Glutamatergic neuron (in vitro differentiated cells): ENCODE measurements at regions not wholly inside any gene's neighbourhood (a gene's known extent, or its start where the extent isn't known, plus 50 kb on each side); places are given as distances from the start of the nearest gene placed in this dataset.

ENCODE experiments used
- DNase-seq: peaks from one replicate; pipeline ENCODE4 v3.0.0; 2022
- H3K27ac Mint-ChIP-seq: one replicate; pipeline ENCODE4 v1.8.0; 2020; ENCODE audit warnings: mild to moderate bottlenecking, mixed read lengths, inconsistent platforms; ENCODE audit not compliant: unreplicated experiment
- H3K27me3 Mint-ChIP-seq: one replicate; pipeline ENCODE4 v1.8.0; 2020; ENCODE audit warnings: mild to moderate bottlenecking, moderate library complexity, mixed read lengths, inconsistent platforms; ENCODE audit not compliant: unreplicated experiment
- H3K36me3 Mint-ChIP-seq: one replicate; pipeline ENCODE4 v1.8.0; 2020; ENCODE audit warnings: mild to moderate bottlenecking, mixed read lengths, inconsistent platforms; ENCODE audit not compliant: unreplicated experiment
- H3K4me1 Mint-ChIP-seq: one replicate; pipeline ENCODE4 v1.8.0; 2020; ENCODE audit warnings: mild to moderate bottlenecking, low read depth, mixed read lengths, inconsistent platforms; ENCODE audit not compliant: unreplicated experiment
- H3K4me3 Mint-ChIP-seq: one replicate; pipeline ENCODE4 v1.8.0; 2020; ENCODE audit warnings: mild to moderate bottlenecking, mixed read lengths, inconsistent platforms; ENCODE audit not compliant: unreplicated experiment
- H3K9me3 Mint-ChIP-seq: one replicate; pipeline ENCODE4 v1.8.0; 2020; ENCODE audit warnings: mild to moderate bottlenecking, moderate library complexity, mixed read lengths, inconsistent platforms; ENCODE audit not compliant: unreplicated experiment
- TF ChIP-seq, protein P1 (sequence below): fragments of 200-600 bp; sonication (generic); IDR thresholded peaks from one replicate; pipeline ENCODE4 v1.5.0; 2021; ENCODE audit not compliant: partially characterized antibody, unreplicated experiment

DNA sequence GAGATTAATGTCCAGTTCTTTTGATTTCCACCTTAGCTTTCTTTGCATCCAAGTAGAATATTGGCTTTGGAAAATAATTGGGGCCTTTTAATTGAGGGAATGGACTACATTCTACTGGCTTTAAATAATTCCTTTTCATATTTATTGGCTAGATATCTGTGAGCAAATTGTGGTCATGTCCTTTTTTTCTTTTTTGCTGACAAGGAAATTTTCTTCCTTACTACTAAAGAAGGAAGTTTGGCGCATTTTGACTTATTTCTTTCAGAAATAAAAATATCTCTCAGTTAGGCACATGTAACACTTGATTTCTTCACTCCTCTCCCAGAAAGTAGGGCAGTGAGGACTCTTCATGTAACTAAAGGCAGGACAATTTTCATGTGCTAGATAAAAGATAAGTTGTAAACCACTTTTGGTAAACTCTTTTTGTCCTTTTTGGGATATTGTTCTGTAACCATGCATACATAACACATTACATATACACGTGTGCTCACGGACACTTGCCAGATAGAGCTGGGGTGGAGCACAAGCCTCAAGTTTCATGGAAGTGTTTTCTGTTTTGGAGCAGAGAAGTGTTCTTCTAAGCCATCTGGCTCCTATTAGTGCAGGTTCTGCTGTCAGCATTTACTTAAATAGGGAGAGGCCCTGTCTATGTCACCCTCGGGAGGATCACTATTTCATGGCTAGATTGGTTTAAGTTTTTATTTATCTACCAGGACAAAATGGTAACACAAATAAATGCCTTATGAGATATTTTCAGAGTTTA, 85.1 kb upstream of the LRIG3 start:
- H3K27me3 Mint-ChIP-seq: no peaks in the 10 kb centered on the region
- peaks cover 1% of the 10 kb centered on the region for H3K9me3 Mint-ChIP-seq
- peaks cover 21% of the 10 kb centered on the region for H3K4me1 Mint-ChIP-seq
- H3K27ac Mint-ChIP-seq: peak overlapping the region; percentile 62
- TF ChIP-seq, protein P1, sequence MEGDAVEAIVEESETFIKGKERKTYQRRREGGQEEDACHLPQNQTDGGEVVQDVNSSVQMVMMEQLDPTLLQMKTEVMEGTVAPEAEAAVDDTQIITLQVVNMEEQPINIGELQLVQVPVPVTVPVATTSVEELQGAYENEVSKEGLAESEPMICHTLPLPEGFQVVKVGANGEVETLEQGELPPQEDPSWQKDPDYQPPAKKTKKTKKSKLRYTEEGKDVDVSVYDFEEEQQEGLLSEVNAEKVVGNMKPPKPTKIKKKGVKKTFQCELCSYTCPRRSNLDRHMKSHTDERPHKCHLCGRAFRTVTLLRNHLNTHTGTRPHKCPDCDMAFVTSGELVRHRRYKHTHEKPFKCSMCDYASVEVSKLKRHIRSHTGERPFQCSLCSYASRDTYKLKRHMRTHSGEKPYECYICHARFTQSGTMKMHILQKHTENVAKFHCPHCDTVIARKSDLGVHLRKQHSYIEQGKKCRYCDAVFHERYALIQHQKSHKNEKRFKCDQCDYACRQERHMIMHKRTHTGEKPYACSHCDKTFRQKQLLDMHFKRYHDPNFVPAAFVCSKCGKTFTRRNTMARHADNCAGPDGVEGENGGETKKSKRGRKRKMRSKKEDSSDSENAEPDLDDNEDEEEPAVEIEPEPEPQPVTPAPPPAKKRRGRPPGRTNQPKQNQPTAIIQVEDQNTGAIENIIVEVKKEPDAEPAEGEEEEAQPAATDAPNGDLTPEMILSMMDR: no peak
- peak overlapping the region; percentile 52 for H3K4me3 Mint-ChIP-seq
- DNase-seq: no peak
- no peaks in the 10 kb centered on the region for H3K36me3 Mint-ChIP-seq

DNA sequence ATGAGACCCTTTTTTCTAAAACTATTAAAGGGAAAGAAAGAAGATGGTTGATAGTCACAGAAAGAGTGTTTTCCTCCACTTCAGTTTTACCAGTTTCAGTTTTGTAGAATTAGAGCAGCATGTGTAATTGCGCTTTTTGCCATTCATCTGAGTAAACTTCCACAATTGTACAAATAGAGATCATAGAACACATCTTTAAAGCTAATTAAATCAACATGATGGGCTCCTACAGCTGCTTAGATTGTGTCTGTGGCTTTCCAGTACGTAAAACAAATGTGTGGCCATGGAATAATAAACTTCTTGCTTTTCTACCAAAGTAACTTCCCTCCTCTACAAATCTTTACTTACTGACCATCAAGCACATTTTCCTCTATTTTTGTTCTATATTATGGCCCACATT, 84.2 kb upstream of the LRIG3 start:
- Mint-ChIP-seq H3K4me3 (no peak overlapping the region), H3K27me3 (no peaks in the 10 kb centered on the region), H3K27ac (no peak overlapping the region), H3K9me3 (peaks cover 1% of the 10 kb centered on the region), H3K4me1 (peaks cover 21% of the 10 kb centered on the region), H3K36me3 (no peaks in the 10 kb centered on the region)
- TF ChIP-seq, protein P1: no peak
- DNase-seq: no peak

DNA sequence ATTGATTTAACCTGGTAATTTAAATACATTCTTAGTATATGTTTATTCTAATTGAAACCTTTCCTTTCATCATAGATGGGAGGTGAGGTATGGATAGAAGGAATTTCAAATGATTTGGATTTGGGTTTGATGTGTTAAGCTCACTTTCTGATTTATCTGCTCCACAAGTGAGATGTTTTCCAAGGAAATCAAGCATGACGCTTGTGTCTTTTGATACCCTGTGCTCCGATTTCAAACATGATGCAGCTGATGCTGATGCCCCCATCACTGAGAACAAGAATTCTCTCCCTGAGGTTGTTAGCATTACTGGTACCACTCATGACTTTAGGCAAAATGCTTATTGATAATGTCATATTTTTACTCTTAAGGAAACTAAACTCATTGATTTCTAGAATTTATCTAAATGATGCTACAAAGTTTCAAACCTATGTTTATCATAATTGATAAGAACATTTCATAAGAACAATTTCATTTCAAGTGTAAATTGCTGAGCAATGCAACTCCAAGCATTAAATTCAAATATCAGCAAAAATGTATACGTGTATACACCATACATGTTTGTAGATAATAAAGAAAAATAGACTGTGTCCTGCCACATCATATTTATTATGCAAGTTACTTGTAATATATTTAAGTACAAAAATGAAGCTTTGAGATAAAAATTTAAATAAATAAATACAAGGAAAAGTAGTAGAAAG, 75.5 kb upstream of the LRIG3 start:
- Mint-ChIP-seq H3K4me1 (no peaks in the 10 kb centered on the region), H3K4me3 (no peak overlapping the region), H3K27ac (no peak overlapping the region), H3K9me3 (no peaks in the 10 kb centered on the region), H3K27me3 (peaks cover 1% of the 10 kb centered on the region), H3K36me3 (no peaks in the 10 kb centered on the region)
- TF ChIP-seq, protein P1: no peak
- DNase-seq: no peak

DNA sequence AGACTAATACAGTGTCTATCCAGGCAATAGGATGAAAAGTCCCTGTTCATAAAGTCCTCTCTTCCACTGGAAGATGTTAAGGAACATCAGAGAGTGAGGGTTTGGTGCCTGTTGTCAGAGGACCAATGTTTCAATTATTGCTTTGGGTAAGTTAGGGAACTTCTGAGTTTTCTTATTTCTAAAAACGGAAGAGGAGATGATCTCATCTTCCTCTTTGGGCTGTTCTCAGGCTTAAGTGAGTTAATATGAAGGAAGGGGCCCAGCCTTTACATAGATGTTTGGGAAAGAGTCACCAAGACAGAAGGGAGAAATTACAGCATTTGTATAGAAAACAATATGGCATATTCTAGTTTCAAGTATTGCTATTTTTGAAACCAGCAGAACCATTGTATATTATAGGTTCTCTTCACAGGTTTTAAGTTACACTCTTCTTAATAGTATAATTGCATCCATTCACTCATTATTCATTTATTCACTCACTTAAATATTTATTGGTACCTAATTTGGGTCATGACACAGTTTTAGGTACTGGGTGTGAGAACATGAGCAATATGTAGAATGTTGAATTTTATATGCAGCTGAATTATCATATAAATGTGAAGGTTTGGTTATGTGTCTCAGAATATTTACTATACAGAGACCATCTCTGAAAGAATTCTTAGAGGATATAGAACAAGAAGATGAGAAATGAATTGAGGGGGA, 68.5 kb upstream of the LRIG3 start:
- H3K36me3 Mint-ChIP-seq: peaks cover 13% of the 10 kb centered on the region
- TF ChIP-seq, protein P1: no peak
- no peaks in the 10 kb centered on the region for H3K4me1 Mint-ChIP-seq
- H3K9me3 Mint-ChIP-seq: no peaks in the 10 kb centered on the region
- H3K27me3 Mint-ChIP-seq: peaks cover 1% of the 10 kb centered on the region
- H3K27ac Mint-ChIP-seq: no peak overlapping the region
- no peak overlapping the region for H3K4me3 Mint-ChIP-seq
- no peak for DNase-seq
